CD14-positive monocyte (primary cell): ENCODE measurements at regions not wholly inside any gene's neighbourhood (a gene's known extent, or its start where the extent isn't known, plus 50 kb on each side); places are given as distances from the start of the nearest gene placed in this dataset.

Source experiments
- DNase-seq, 3 donors: peaks; one replicate each; pipeline ENCODE4 v3.0.0-alpha.2; 2011 to 2022
- H2AFZ ChIP-seq: 2 replicates; pipeline ENCODE4 v1.6.0; 2012; ENCODE audit warnings: mild to moderate bottlenecking, low read depth, low read length, inconsistent platforms; ENCODE audit not compliant: insufficient read depth, poor library complexity, severe bottlenecking
- H3K27ac ChIP-seq, 2 donors: 1 replicate in 1 of 2; 2 replicates in 1 of 2; pipeline ENCODE4 v1.5.1; 2012 to 2013; ENCODE audit warnings: low read length in 2 of 2, control low read depth in 1 of 2, inconsistent platforms in 1 of 2, low read depth in 1 of 2, mild to moderate bottlenecking in 1 of 2
- H3K27me3 ChIP-seq, 2 donors: one replicate each; pipeline versions ENCODE4 v1.6.0 to v1.6.1; 2011 to 2013; ENCODE audit warnings: low read length in 2 of 2; ENCODE audit not compliant: control insufficient read depth in 2 of 2, insufficient read depth in 2 of 2
- H3K36me3 ChIP-seq, 2 donors: replicated peaks in 1 of 2; 1 replicate in 1 of 2; 2 replicates in 1 of 2; pipeline versions ENCODE4 v1.5.1 to v1.6.1; 2012 to 2013; ENCODE audit warnings: low read length in 2 of 2, control low read depth in 1 of 2, inconsistent platforms in 1 of 2, mild to moderate bottlenecking in 1 of 2; ENCODE audit not compliant: insufficient read depth in 2 of 2, control insufficient read depth in 1 of 2
- H3K4me1 ChIP-seq, 2 donors: 1 replicate in 1 of 2; 2 replicates in 1 of 2; pipeline versions ENCODE4 v1.5.1 to v1.6.1; 2012 to 2013; ENCODE audit warnings: low read length in 2 of 2, control low read depth in 1 of 2, inconsistent platforms in 1 of 2, mild to moderate bottlenecking in 1 of 2, moderate library complexity in 1 of 2; ENCODE audit not compliant: insufficient read depth in 2 of 2, control insufficient read depth in 1 of 2
- H3K4me2 ChIP-seq: replicated peaks from 2 replicates; pipeline ENCODE3; 2012; ENCODE audit warnings: low read length, moderate library complexity, mild to moderate bottlenecking; ENCODE audit not compliant: poor library complexity, severe bottlenecking; ENCODE audit errors: extremely low read depth
- H3K4me3 ChIP-seq, 3 experiments: fragments of 200-600 bp in 1 of 3; sonication (generic) in 1 of 3; replicated peaks in 1 of 3; 1 replicate in 2 of 3; 2 replicates in 1 of 3; pipeline ENCODE4 v1.5.1; 2011 to 2013; ENCODE audit warnings: low read length in 3 of 3, mild to moderate bottlenecking in 3 of 3, control low read depth in 2 of 3, low read depth in 2 of 3, inconsistent platforms in 1 of 3, moderate library complexity in 1 of 3
- H3K79me2 ChIP-seq: 2 replicates; pipeline ENCODE4 v1.6.0; 2012; ENCODE audit warnings: mild to moderate bottlenecking, control low read depth, inconsistent platforms, low read length, moderate library complexity; ENCODE audit not compliant: insufficient read depth
- H3K9ac ChIP-seq: 2 replicates; pipeline ENCODE4 v1.6.0; 2017; ENCODE audit warnings: low read length, mild to moderate bottlenecking; ENCODE audit not compliant: insufficient read depth, poor library complexity, severe bottlenecking
- H3K9me3 ChIP-seq, 2 donors: replicated peaks in 1 of 2; 1 replicate in 1 of 2; 2 replicates in 1 of 2; pipeline versions ENCODE4 v1.5.1 to v1.6.1; 2012 to 2013; ENCODE audit warnings: low read length in 2 of 2, control low read depth in 1 of 2; ENCODE audit not compliant: control insufficient read depth in 1 of 2, insufficient read depth in 1 of 2
- H4K20me1 ChIP-seq: 2 replicates; pipeline ENCODE4 v1.6.0; 2012; ENCODE audit warnings: mild to moderate bottlenecking, low read length, control low read depth, moderate library complexity; ENCODE audit not compliant: insufficient read depth
- H3K27ac Mint-ChIP-seq, 7 donors: one replicate each; pipeline ENCODE4 v1.8.0; 2020; ENCODE audit warnings: mild to moderate bottlenecking in 7 of 7, mixed read lengths in 7 of 7, moderate library complexity in 6 of 7, inconsistent platforms in 2 of 7
- H3K27me3 Mint-ChIP-seq, 3 donors: one replicate each; pipeline ENCODE4 v1.8.0; 2021 to 2022; ENCODE audit warnings: low read depth in 3 of 3, mild to moderate bottlenecking in 3 of 3, mixed read lengths in 3 of 3, moderate library complexity in 3 of 3, inconsistent platforms in 1 of 3
- H3K36me3 Mint-ChIP-seq, 2 donors: one replicate each; pipeline ENCODE4 v1.8.0; 2020; ENCODE audit warnings: mixed read lengths in 2 of 2, inconsistent platforms in 1 of 2, mild to moderate bottlenecking in 1 of 2
- H3K4me1 Mint-ChIP-seq: one replicate; pipeline ENCODE4 v1.8.0; 2020; ENCODE audit warnings: mild to moderate bottlenecking, mixed read lengths
- H3K4me3 Mint-ChIP-seq, 2 donors: one replicate each; pipeline ENCODE4 v1.8.0; 2020; ENCODE audit warnings: mild to moderate bottlenecking in 2 of 2, mixed read lengths in 2 of 2, moderate library complexity in 1 of 2
- H3K9me3 Mint-ChIP-seq, 7 donors: one replicate each; pipeline ENCODE4 v1.8.0; 2020 to 2022; ENCODE audit warnings: mixed read lengths in 7 of 7, mild to moderate bottlenecking in 6 of 7, moderate library complexity in 6 of 7, inconsistent platforms in 2 of 7
- CTCF ChIP-seq: fragments of 200-600 bp; IDR thresholded peaks from one replicate; pipeline ENCODE4 v1.8.0; 2022; ENCODE audit warnings: antibody characterized with exemption, mild to moderate bottlenecking
- WGBS: methylation state at CpG from one replicate; pipeline ENCODE4 v1.1.5; 2013; ENCODE audit warnings: missing lambda C conversion rate; ENCODE audit not compliant: insufficient coverage; 5-methylcytosine and 5-hydroxymethylcytosine counted together
- intact Hi-C, 2 donors: fragments of 100-400 bp; cut with micrococcal nuclease; formaldehyde crosslinking; loops; one replicate each; pipeline versions ENCODE4 v1.15.0 to v1.15.1; 2023

GRCh38 chr6:122061855-122062254, 337.6 kb upstream of the HSF2 start:
- H3K27ac ChIP-seq = no peak overlapping the region
- Mint-ChIP-seq H3K27me3 (peaks cover 0 to 2% (median 0%) of the 10 kb centered on the region in 3 donors), H3K36me3 (no peaks in the 10 kb centered on the region), H3K9me3 (peaks cover 0 to 3% (median 0%) of the 10 kb centered on the region in 7 donors), H3K4me1 (no peaks in the 10 kb centered on the region), H3K27ac (no peak overlapping the region), H3K4me3 (no peak overlapping the region)
- TF ChIP-seq CTCF = no peak
- H4K20me1 ChIP-seq = no peaks in the 10 kb centered on the region
- no peaks in the 10 kb centered on the region for H3K9me3 ChIP-seq
- intact Hi-C loops = no loop called here
- H3K4me2 ChIP-seq = no peak overlapping the region
- H3K27me3 ChIP-seq = no peaks in the 10 kb centered on the region
- H3K79me2 ChIP-seq = no peaks in the 10 kb centered on the region
- H3K4me1 ChIP-seq = no peaks in the 10 kb centered on the region
- DNase-seq = no peak
- WGBS = no CpG with 5 or more reads among the region's 3 CpGs
- no peak overlapping the region for H2AFZ ChIP-seq
- H3K4me3 ChIP-seq = no peak overlapping the region
- no peaks in the 10 kb centered on the region for H3K36me3 ChIP-seq
- no peak overlapping the region for H3K9ac ChIP-seq

- DNase-seq = no peak
- intact Hi-C loops = no loop called here
- no peak overlapping the region for H3K4me3 Mint-ChIP-seq
- Histone ChIP-seq H3K27ac (no peak overlapping the region), H3K4me1 (no peaks in the 10 kb centered on the region), H3K4me3 (no peak overlapping the region), H3K9me3 (no peaks in the 10 kb centered on the region), H4K20me1 (no peaks in the 10 kb centered on the region), H2AFZ (no peak overlapping the region), H3K9ac (no peak overlapping the region), H3K4me2 (no peak overlapping the region), H3K36me3 (no peaks in the 10 kb centered on the region), H3K27me3 (no peaks in the 10 kb centered on the region), H3K79me2 (no peaks in the 10 kb centered on the region)
- H3K4me1 Mint-ChIP-seq = no peaks in the 10 kb centered on the region
- H3K9me3 Mint-ChIP-seq = peaks cover 0 to 3% (median 0%) of the 10 kb centered on the region in 7 donors
- H3K27me3 Mint-ChIP-seq = peaks cover 0 to 2% (median 0%) of the 10 kb centered on the region in 3 donors
- TF ChIP-seq CTCF = no peak
- no peaks in the 10 kb centered on the region for H3K36me3 Mint-ChIP-seq
- H3K27ac Mint-ChIP-seq = no peak overlapping the region
- WGBS = no CpG with 5 or more reads among the region's 4 CpGs
Observed at GRCh38 chr6:122063076-122063475, 336.4 kb upstream of the HSF2 start.
